Upper lobe of left lung (tissue), 4 donors: ENCODE measurements at regions not wholly inside any gene's neighbourhood (a gene's known extent, or its start where the extent isn't known, plus 50 kb on each side); places are given as distances from the start of the nearest gene placed in this dataset.

Experiments used
- CTCF ChIP-seq, 6 experiments: fragments of 450-650 bp in 4 of 6; fragments of 200-600 bp in 2 of 6; sonication (generic) in 2 of 6; IDR thresholded peaks; one replicate each; pipeline ENCODE4 v1.5.1; 2016 to 2019; ENCODE audit warnings: antibody characterized with exemption in 6 of 6
- EP300 ChIP-seq, 4 donors: sonication (generic); formaldehyde crosslinking; IDR thresholded peaks; one replicate each; pipeline ENCODE4 v1.5.1; 2017; ENCODE audit warnings: antibody characterized with exemption in 4 of 4, control low read depth in 2 of 4
- POLR2A ChIP-seq, 4 donors: fragments of 450-650 bp; IDR thresholded peaks; one replicate each; pipeline ENCODE4 v1.5.1; 2016 to 2017; ENCODE audit warnings: antibody characterized with exemption in 4 of 4, mild to moderate bottlenecking in 2 of 4
- POLR2AphosphoS5 ChIP-seq, 2 donors: sonication (generic); formaldehyde crosslinking; IDR thresholded peaks; one replicate each; pipeline ENCODE4 v1.5.1; 2017; ENCODE audit warnings: antibody characterized with exemption in 2 of 2

- TF ChIP-seq CTCF (IDR thresholded peaks at IDR 0.05) (no peak), POLR2A (IDR thresholded peaks at IDR 0.05) (no peak), POLR2AphosphoS5 (IDR thresholded peaks at IDR 0.05) (no peak), EP300 (IDR thresholded peaks at IDR 0.05) (no peak)
Measured at GRCh38 chr5:143521846-143522400, 118.4 kb upstream of the NR3C1 start.
